T-helper 2 cell treated with Interferon-gamma antibody and Interleukin-4, amounts not matched to agents 5 μg/mL and 100 μg/mL, for 36 hours (primary cell): ENCODE measurements at regions not wholly inside any gene's neighbourhood (a gene's known extent, or its start where the extent isn't known, plus 50 kb on each side); places are given as distances from the start of the nearest gene placed in this dataset.

ENCODE experiments used
- DNase-seq: peaks from one replicate; pipeline ENCODE4 v3.0.0; 2021; ENCODE audit warnings: low spot score
- H3K27ac Mint-ChIP-seq: one replicate; pipeline ENCODE4 v1.8.0; 2021; ENCODE audit warnings: mild to moderate bottlenecking, mixed read lengths
- H3K27me3 Mint-ChIP-seq: one replicate; pipeline ENCODE4 v1.8.0; 2021; ENCODE audit warnings: low read depth, mixed read lengths
- H3K36me3 Mint-ChIP-seq: one replicate; pipeline ENCODE4 v1.8.0; 2021; ENCODE audit warnings: low read depth, mixed read lengths
- H3K4me1 Mint-ChIP-seq: one replicate; pipeline ENCODE4 v1.8.0; 2021; ENCODE audit warnings: low read depth, mixed read lengths
- H3K4me3 Mint-ChIP-seq: one replicate; pipeline ENCODE4 v1.8.0; 2022; ENCODE audit warnings: mild to moderate bottlenecking, moderate library complexity, mixed read lengths
- H3K9me3 Mint-ChIP-seq: one replicate; pipeline ENCODE4 v1.8.0; 2021; ENCODE audit warnings: mixed read lengths

- Mint-ChIP-seq H3K27me3 (no peaks in the 10 kb centered on the region), H3K36me3 (no peaks in the 10 kb centered on the region), H3K9me3 (no peaks in the 10 kb centered on the region), H3K27ac (no peak overlapping the region), H3K4me1 (no peaks in the 10 kb centered on the region), H3K4me3 (no peak overlapping the region)
- DNase-seq, result no peak
These were observed 77.2 kb downstream of the MYEOV start for GRCh38 chr11:69370984-69371709.

GRCh38 chr11:69371731-69372588 is 78.0 kb downstream of the MYEOV start:
- no peaks in the 10 kb centered on the region for H3K9me3 Mint-ChIP-seq
- H3K4me1 Mint-ChIP-seq, result no peaks in the 10 kb centered on the region
- no peak overlapping the region for H3K4me3 Mint-ChIP-seq
- no peak for DNase-seq
- no peaks in the 10 kb centered on the region for H3K36me3 Mint-ChIP-seq
- no peaks in the 10 kb centered on the region for H3K27me3 Mint-ChIP-seq
- H3K27ac Mint-ChIP-seq, result no peak overlapping the region

GRCh38 chr11:69372589-69373250 is 78.8 kb downstream of the MYEOV start:
- no peak overlapping the region for H3K27ac Mint-ChIP-seq
- no peak for DNase-seq
- H3K27me3 Mint-ChIP-seq, result no peaks in the 10 kb centered on the region
- H3K9me3 Mint-ChIP-seq, result no peaks in the 10 kb centered on the region
- H3K36me3 Mint-ChIP-seq, result no peaks in the 10 kb centered on the region
- no peaks in the 10 kb centered on the region for H3K4me1 Mint-ChIP-seq
- H3K4me3 Mint-ChIP-seq, result no peak overlapping the region

GRCh38 chr11:69373251-69373635 is 79.3 kb downstream of the MYEOV start:
- no peaks in the 10 kb centered on the region for H3K27me3 Mint-ChIP-seq
- H3K36me3 Mint-ChIP-seq, result no peaks in the 10 kb centered on the region
- H3K4me3 Mint-ChIP-seq, result no peak overlapping the region
- H3K9me3 Mint-ChIP-seq, result no peaks in the 10 kb centered on the region
- H3K27ac Mint-ChIP-seq, result no peak overlapping the region
- no peak for DNase-seq
- no peaks in the 10 kb centered on the region for H3K4me1 Mint-ChIP-seq

- Mint-ChIP-seq H3K36me3 (no peaks in the 10 kb centered on the region), H3K9me3 (no peaks in the 10 kb centered on the region), H3K4me1 (no peaks in the 10 kb centered on the region), H3K27me3 (no peaks in the 10 kb centered on the region), H3K4me3 (no peak overlapping the region), H3K27ac (no peak overlapping the region)
- DNase-seq, result no peak
These were observed 80.4 kb downstream of the MYEOV start for GRCh38 chr11:69374110-69374945.

GRCh38 chr11:69374946-69375310 is 81.0 kb downstream of the MYEOV start:
- H3K4me1 Mint-ChIP-seq, result no peaks in the 10 kb centered on the region
- H3K27ac Mint-ChIP-seq, result no peak overlapping the region
- no peak for DNase-seq
- no peaks in the 10 kb centered on the region for H3K36me3 Mint-ChIP-seq
- no peaks in the 10 kb centered on the region for H3K27me3 Mint-ChIP-seq
- no peak overlapping the region for H3K4me3 Mint-ChIP-seq
- no peaks in the 10 kb centered on the region for H3K9me3 Mint-ChIP-seq

- Mint-ChIP-seq H3K27ac (no peak overlapping the region), H3K27me3 (no peaks in the 10 kb centered on the region), H3K4me3 (no peak overlapping the region), H3K36me3 (no peaks in the 10 kb centered on the region), H3K9me3 (no peaks in the 10 kb centered on the region), H3K4me1 (no peaks in the 10 kb centered on the region)
- DNase-seq, result no peak
These were observed 81.6 kb downstream of the MYEOV start for GRCh38 chr11:69375316-69376154.

- Mint-ChIP-seq H3K36me3 (no peaks in the 10 kb centered on the region), H3K4me1 (no peaks in the 10 kb centered on the region), H3K9me3 (no peaks in the 10 kb centered on the region), H3K27me3 (no peaks in the 10 kb centered on the region), H3K27ac (no peak overlapping the region), H3K4me3 (no peak overlapping the region)
- no peak for DNase-seq
These were observed 82.4 kb downstream of the MYEOV start for GRCh38 chr11:69376155-69377028.

GRCh38 chr11:69377029-69377952 is 83.3 kb downstream of the MYEOV start:
- H3K4me1 Mint-ChIP-seq, result no peaks in the 10 kb centered on the region
- no peak for DNase-seq
- no peaks in the 10 kb centered on the region for H3K27me3 Mint-ChIP-seq
- H3K4me3 Mint-ChIP-seq, result no peak overlapping the region
- no peaks in the 10 kb centered on the region for H3K36me3 Mint-ChIP-seq
- H3K27ac Mint-ChIP-seq, result no peak overlapping the region
- H3K9me3 Mint-ChIP-seq, result no peaks in the 10 kb centered on the region

GRCh38 chr11:69377953-69378302 is 84.0 kb downstream of the MYEOV start:
- Mint-ChIP-seq H3K4me3 (no peak overlapping the region), H3K27ac (no peak overlapping the region), H3K36me3 (no peaks in the 10 kb centered on the region), H3K4me1 (no peaks in the 10 kb centered on the region), H3K9me3 (no peaks in the 10 kb centered on the region), H3K27me3 (no peaks in the 10 kb centered on the region)
- DNase-seq, result no peak

GRCh38 chr11:69378303-69379141 is 84.6 kb downstream of the MYEOV start:
- H3K4me1 Mint-ChIP-seq, result no peaks in the 10 kb centered on the region
- no peaks in the 10 kb centered on the region for H3K36me3 Mint-ChIP-seq
- H3K27ac Mint-ChIP-seq, result no peak overlapping the region
- no peak overlapping the region for H3K4me3 Mint-ChIP-seq
- no peaks in the 10 kb centered on the region for H3K27me3 Mint-ChIP-seq
- no peaks in the 10 kb centered on the region for H3K9me3 Mint-ChIP-seq
- no peak for DNase-seq
